ENCODE measurements at regions not wholly inside any gene's neighbourhood (a gene's known extent, or its start where the extent isn't known, plus 50 kb on each side); places are given as distances from the start of the nearest gene placed in this dataset.

GRCh38 chr10:25661632-25662031, 272.4 kb upstream of the MYO3A start:
- no peak for TF ChIP-seq ATF3 (IDR thresholded peaks at IDR 0.05; ENCODE audit: insufficient read depth, low read depth, low read length)
- no peak for TF ChIP-seq CTCF (IDR thresholded peaks at IDR 0.05; ENCODE audit: control extremely low read depth in 1 of 3, insufficient read depth in 1 of 3, low read depth in 1 of 3, low read length in 3 of 3)
- TF ChIP-seq POLR2AphosphoS5 (IDR thresholded peaks at IDR 0.05; ENCODE audit: low read depth, low read length): no peak
- no peak for TF ChIP-seq MAX (IDR thresholded peaks at IDR 0.05)
- no peak for TF ChIP-seq YY1 (IDR thresholded peaks at IDR 0.05; ENCODE audit: low read depth, low read length)
- no peak for TF ChIP-seq CEBPB (IDR thresholded peaks at IDR 0.05; ENCODE audit: low read depth, low read length)
